IPS-18a (cell line): ENCODE measurements at regions not wholly inside any gene's neighbourhood (a gene's known extent, or its start where the extent isn't known, plus 50 kb on each side); places are given as distances from the start of the nearest gene placed in this dataset.
"Not testable (repeated sequence)": the region's sequence is repeated elsewhere in the genome, so short reads cannot be mapped to it uniquely, and the experiment has no call there.

Experiments
- H3K27ac ChIP-seq: one replicate; pipeline ENCODE4 v1.5.1; 2013; ENCODE audit warnings: low read length
- H3K27me3 ChIP-seq: one replicate; pipeline ENCODE4 v1.6.1; 2013; ENCODE audit warnings: mild to moderate bottlenecking, low read length; ENCODE audit not compliant: control insufficient read depth, insufficient read depth
- H3K36me3 ChIP-seq: one replicate; pipeline ENCODE4 v1.6.1; 2013; ENCODE audit warnings: low read depth, low read length; ENCODE audit not compliant: control insufficient read depth
- H3K4me1 ChIP-seq: one replicate; pipeline ENCODE4 v1.6.1; 2013; ENCODE audit warnings: low read depth, low read length; ENCODE audit not compliant: control insufficient read depth
- H3K4me3 ChIP-seq: one replicate; pipeline ENCODE4 v1.5.1; 2013; ENCODE audit warnings: low read length
- H3K9ac ChIP-seq: one replicate; pipeline ENCODE4 v1.6.1; 2013; ENCODE audit warnings: mild to moderate bottlenecking, low read length, moderate library complexity
- H3K9me3 ChIP-seq: one replicate; pipeline ENCODE4 v1.6.1; 2013; ENCODE audit warnings: low read depth, low read length; ENCODE audit not compliant: control insufficient read depth

DNA sequence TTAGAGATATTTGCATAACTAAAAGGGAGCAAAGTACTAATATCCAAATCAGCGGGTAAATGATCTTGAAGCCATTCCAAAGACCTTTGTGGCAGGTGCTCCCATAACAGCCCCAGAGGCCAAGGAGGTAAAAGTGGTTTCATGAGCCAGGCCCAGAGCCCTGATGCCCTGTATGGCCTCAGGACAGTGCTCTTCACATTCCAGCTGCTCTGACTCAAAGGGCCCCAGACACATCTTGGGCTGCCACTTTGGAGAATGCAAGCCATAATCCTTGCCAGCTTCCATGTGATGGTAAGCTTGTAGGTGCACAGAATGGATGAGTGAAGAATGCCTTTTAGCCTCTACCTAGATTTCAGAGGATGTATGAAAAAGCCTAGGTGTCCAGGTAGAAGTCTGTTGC is 933.4 kb downstream of the SLC16A7 start:
- H3K27me3 ChIP-seq: no peaks in the 10 kb centered on the region
- H3K36me3 ChIP-seq: no peaks in the 10 kb centered on the region
- no peak overlapping the region for H3K4me3 ChIP-seq
- no peak overlapping the region for H3K27ac ChIP-seq
- H3K9ac ChIP-seq: no peak overlapping the region
- H3K4me1 ChIP-seq: no peaks in the 10 kb centered on the region
- H3K9me3 ChIP-seq: no peaks in the 10 kb centered on the region

DNA sequence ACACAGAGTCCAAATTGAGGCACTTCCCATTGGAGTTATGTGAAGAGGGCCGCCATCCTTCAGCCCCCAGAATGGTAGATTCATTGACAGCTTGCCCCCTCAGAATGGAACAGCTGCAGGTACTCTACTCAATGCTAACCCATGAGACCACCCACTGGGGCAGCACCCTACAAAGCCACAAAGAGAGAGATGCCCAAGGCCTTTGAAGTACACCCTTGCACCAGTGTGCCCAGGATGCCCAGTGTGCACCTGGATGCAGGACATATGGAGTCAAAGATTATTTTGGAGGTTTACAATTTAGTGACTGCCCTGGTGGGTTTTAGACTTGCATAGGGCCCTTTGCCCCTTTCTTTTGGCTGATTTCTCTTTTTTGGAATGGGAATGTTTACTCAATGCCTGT is 933.9 kb downstream of the SLC16A7 start:
- Histone ChIP-seq H3K36me3 (no peaks in the 10 kb centered on the region), H3K9me3 (no peaks in the 10 kb centered on the region), H3K9ac (no peak overlapping the region), H3K27me3 (no peaks in the 10 kb centered on the region), H3K27ac (no peak overlapping the region), H3K4me3 (no peak overlapping the region), H3K4me1 (no peaks in the 10 kb centered on the region)

DNA sequence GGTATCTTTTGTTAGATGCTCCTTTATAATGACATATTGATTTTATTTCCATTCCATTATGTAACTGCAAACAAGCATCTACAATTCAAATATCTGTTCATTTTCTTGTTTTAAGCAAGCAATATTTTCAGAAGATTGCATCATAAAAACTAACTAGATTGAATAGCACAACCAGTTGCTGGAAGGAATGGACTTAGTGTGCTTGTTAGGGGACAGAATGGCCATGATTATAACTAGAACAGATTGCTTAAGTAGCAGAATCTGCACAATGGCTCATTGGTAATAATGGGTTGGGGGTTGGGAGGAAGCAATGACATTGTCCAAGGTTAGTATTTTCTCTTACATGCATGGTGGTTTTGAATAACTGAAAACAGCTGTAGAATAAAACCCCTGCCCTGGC is 939.5 kb downstream of the SLC16A7 start:
- no peak overlapping the region for H3K9ac ChIP-seq
- H3K4me1 ChIP-seq: no peaks in the 10 kb centered on the region
- H3K36me3 ChIP-seq: no peaks in the 10 kb centered on the region
- no peak overlapping the region for H3K27ac ChIP-seq
- H3K4me3 ChIP-seq: no peak overlapping the region
- no peaks in the 10 kb centered on the region for H3K9me3 ChIP-seq
- no peaks in the 10 kb centered on the region for H3K27me3 ChIP-seq

DNA sequence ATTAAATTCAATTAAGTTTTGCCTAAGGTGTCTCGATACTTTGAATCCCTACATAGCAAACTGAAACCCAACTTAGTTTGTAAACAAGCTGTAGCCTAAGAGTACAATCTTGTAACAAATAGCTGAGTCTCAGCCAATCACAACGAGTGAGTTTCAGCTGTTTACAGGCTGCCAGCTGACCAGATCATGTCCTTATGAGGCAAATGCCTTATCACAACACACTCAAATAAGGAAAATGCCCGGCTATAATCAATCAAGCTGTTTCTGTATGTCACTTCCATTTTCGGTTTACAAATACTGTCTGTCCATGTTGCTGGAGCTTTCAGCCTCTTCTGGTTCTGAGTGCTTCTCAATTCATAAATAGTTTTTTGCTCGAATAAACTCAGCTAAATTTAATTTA is 943.8 kb downstream of the SLC16A7 start:
- H3K4me3 ChIP-seq: no peak overlapping the region
- H3K27ac ChIP-seq: no peak overlapping the region
- no peaks in the 10 kb centered on the region for H3K4me1 ChIP-seq
- H3K9me3 ChIP-seq: no peaks in the 10 kb centered on the region
- no peak overlapping the region for H3K9ac ChIP-seq
- H3K36me3 ChIP-seq: no peaks in the 10 kb centered on the region
- no peaks in the 10 kb centered on the region for H3K27me3 ChIP-seq

DNA sequence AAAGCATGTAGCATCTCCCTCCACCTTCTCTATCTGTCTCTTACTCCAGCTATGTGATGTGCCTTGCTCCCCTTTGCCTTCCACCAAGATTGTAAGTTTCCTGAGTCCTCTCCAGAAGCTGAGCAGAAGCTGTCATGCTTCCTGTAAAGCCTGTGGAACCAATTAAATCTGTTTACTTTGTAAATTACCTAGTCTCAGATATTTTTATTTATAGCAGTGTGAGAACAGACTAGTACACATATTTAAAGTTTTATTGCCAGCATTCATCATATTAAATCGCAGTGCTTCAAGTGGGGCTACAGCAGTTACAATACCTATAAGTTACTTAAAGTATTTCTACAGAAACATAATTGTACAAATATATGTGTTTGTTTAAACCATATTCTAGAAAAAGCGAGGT is 973.1 kb downstream of the SLC16A7 start:
- no peaks in the 10 kb centered on the region for H3K36me3 ChIP-seq
- H3K4me1 ChIP-seq: no peaks in the 10 kb centered on the region
- no peaks in the 10 kb centered on the region for H3K9me3 ChIP-seq
- H3K27ac ChIP-seq: no peak overlapping the region
- H3K27me3 ChIP-seq: no peaks in the 10 kb centered on the region
- no peak overlapping the region for H3K9ac ChIP-seq
- no peak overlapping the region for H3K4me3 ChIP-seq

DNA sequence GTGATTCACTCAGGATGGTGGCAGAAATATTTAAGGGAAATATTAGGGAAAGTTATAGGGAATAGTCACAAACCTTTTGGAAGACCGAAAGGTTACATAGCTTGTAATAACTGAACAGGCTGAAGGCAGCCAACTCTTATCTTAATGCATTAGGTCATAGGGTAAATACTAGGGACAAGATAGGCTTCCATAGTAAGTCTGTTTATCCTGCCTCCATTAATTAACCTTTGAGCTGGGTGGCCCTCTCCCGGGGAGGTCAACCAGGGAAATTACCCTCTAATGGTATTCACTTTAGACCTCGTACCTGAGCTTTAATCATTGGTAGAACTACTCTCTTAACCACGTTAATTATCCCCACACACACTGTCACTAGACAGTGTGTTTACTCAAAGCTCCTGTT is 981.8 kb downstream of the SLC16A7 start:
- no peaks in the 10 kb centered on the region for H3K4me1 ChIP-seq
- no peaks in the 10 kb centered on the region for H3K27me3 ChIP-seq
- H3K27ac ChIP-seq: no peak overlapping the region
- H3K9me3 ChIP-seq: no peaks in the 10 kb centered on the region
- H3K9ac ChIP-seq: no peak overlapping the region
- H3K4me3 ChIP-seq: no peak overlapping the region
- no peaks in the 10 kb centered on the region for H3K36me3 ChIP-seq

DNA sequence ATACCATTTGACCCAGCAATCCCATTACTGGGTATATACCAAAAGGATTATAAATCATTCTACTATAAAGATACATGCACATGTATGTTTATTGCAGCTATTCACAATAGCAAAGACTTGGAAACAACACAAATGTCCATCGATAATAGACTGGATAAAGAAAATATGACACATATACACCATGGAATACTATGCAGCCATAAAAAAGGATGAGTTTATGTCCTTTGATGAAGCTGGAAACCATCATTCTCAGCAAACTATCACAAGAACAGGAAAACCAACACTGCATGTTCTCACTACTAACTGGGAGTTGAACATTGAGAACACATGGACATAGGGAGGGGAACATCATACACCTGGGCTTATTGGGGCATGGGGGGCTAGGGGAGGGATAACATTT is 991.8 kb downstream of the SLC16A7 start:
- not testable (repeated sequence) for H3K4me1 ChIP-seq, H3K27me3 ChIP-seq, H3K36me3 ChIP-seq, H3K9me3 ChIP-seq, H3K4me3 ChIP-seq, H3K27ac ChIP-seq, H3K9ac ChIP-seq

DNA sequence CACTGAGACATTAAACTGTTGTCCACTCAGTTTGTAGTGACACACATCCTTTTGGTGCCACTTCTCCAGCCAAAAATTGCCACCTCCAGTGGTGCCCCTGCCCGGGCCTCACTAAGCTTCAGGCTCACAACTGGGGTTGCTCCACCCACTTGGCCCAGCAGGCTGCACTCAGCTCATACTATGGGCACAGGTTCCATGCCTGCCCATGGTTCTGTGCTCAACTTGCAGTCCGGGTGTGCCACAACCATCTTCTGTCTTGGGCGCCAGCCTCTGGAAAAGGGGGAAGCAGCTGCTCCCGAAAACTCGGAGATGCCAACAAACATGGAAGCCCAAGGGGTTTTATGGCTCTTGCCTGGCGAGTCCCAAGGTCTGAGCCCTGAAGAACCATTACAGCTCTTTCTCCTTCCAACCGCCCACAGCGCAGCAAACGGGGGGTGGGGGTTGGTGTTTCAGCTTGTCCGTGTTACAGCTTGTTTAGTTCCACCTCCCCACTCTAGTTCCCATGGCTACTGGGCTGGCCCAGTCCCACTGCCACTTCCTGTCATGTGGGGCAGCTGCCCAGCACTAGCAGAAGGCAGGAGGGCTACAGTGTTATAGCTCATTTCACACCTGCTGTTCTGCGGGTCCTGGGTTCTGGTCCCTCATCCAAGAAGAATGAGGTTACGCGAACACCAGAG is 998.3 kb downstream of the SLC16A7 start:
- Histone ChIP-seq H3K9me3 (no peaks in the 10 kb centered on the region), H3K27ac (no peak overlapping the region), H3K4me1 (no peaks in the 10 kb centered on the region), H3K27me3 (no peaks in the 10 kb centered on the region), H3K9ac (no peak overlapping the region), H3K36me3 (no peaks in the 10 kb centered on the region), H3K4me3 (no peak overlapping the region)

DNA sequence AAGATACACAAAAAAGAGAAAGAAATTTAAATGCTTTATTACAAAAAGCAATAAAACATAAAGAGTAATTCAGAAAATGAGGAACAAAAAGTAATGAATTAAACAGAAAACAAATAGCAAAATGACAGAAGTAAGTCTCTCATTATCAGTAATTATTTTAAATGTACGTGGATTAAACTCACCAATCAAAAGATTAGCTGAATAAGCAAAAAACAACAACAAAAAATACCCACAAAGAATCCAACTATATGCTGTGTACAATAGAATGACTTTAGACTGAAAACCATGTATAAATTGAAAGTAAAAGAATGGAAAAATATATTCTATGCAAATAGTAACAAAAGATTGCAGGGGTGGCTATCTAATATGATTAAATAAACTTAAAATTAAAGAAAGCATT is 1006.8 kb downstream of the SLC16A7 start:
- Histone ChIP-seq H3K27me3 (no peaks in the 10 kb centered on the region), H3K4me1 (no peaks in the 10 kb centered on the region), H3K4me3 (no peak overlapping the region), H3K36me3 (no peaks in the 10 kb centered on the region), H3K9me3 (peaks cover 6% of the 10 kb centered on the region), H3K9ac (no peak overlapping the region), H3K27ac (no peak overlapping the region)

DNA sequence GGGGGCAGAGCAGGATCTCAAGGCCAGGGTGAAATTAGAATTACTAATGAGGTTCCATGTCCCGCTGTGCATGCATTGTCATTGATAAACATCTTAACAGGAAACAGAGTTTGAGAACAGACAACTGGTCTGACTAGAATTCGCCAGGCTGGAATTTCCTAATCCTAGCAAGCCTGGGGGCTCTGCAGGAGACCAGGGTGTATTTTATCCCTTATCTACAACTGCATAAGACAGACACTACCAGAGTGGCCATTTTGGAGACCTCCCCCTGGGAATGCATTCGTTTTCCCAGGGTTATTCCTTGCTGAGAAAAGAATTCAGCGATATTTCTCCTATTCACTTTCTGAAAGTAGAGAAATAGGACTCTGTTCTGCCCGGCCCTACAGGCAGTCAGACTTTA is 1007.6 kb downstream of the SLC16A7 start:
- H3K27ac ChIP-seq, H3K27me3 ChIP-seq, H3K4me3 ChIP-seq, H3K9ac ChIP-seq, H3K36me3 ChIP-seq, H3K4me1 ChIP-seq, H3K9me3 ChIP-seq: not testable (repeated sequence)

DNA sequence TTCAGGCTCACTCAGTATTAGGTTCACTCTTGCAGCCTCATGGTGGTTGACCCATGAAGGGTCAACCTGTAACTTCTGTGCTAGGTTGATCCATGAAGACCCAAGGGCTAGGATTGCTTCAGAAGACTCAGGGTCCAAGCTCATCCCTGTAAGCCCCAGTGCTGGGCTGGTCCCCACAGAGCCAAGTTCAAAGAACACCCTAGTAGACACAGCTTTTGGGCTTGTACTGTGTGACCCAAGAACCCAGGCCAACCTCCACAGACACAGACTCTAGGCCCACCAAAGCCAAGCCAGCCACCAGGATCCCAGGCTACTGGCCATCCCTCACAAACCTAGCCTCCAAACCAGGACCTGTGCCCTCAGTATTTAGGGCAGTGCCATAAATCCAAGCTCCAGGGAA is 1020.6 kb downstream of the SLC16A7 start:
- no peaks in the 10 kb centered on the region for H3K27me3 ChIP-seq
- H3K36me3 ChIP-seq: no peaks in the 10 kb centered on the region
- H3K9ac ChIP-seq: no peak overlapping the region
- H3K9me3 ChIP-seq: peaks cover 6% of the 10 kb centered on the region
- no peak overlapping the region for H3K4me3 ChIP-seq
- no peaks in the 10 kb centered on the region for H3K4me1 ChIP-seq
- H3K27ac ChIP-seq: no peak overlapping the region

DNA sequence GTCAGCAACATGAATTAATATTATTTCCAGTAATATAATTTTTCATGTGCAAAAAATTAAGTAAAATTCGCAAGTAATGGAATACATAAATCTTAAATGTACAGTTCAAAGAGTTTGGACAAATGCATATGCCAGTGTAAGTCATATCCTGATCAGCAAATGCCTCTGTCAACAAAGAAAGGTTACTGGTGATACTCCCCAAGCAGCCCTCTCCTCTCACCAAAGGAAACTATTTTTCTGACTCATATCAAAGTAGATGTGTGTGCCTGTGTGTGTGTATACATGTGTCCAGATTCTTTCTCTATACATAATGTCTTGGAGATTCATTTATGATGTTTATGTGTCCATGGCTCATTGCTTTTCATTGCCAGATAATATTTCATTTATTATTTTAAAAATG is 1035.0 kb downstream of the SLC16A7 start:
- Histone ChIP-seq H3K4me1 (no peaks in the 10 kb centered on the region), H3K27ac (no peak overlapping the region), H3K9me3 (no peaks in the 10 kb centered on the region), H3K36me3 (no peaks in the 10 kb centered on the region), H3K9ac (no peak overlapping the region), H3K27me3 (no peaks in the 10 kb centered on the region), H3K4me3 (no peak overlapping the region)
